Calu3 (cell line): ENCODE measurements at regions not wholly inside any gene's neighbourhood (a gene's known extent, or its start where the extent isn't known, plus 50 kb on each side); places are given as distances from the start of the nearest gene placed in this dataset.

ENCODE experiments used
- BruUV-seq: library from RNA; stranded (reverse); fragments of 400-500 nt; replicated peaks from 2 replicates; lab custom pipeline; 2021; lab: Mats Ljungman, UMichigan
- CTCF ChIA-PET: fragments of 300-600 bp; sonication (Branson Sonifier 250); formaldehyde crosslinking; loops from one replicate; lab custom pipeline; 2022; ENCODE audit warnings: antibody characterized with exemption; lab: Charles Lee
- DNase-seq: peaks from one replicate; pipeline ENCODE4 v3.0.0; 2022
- H3K27ac Mint-ChIP-seq: one replicate; pipeline ENCODE4 v1.8.0; 2022; ENCODE audit warnings: mixed read lengths; ENCODE audit not compliant: unreplicated experiment
- H3K27me3 Mint-ChIP-seq: one replicate; pipeline ENCODE4 v1.8.0; 2022; ENCODE audit warnings: mixed read lengths; ENCODE audit not compliant: unreplicated experiment
- H3K36me3 Mint-ChIP-seq: one replicate; pipeline ENCODE4 v1.8.0; 2022; ENCODE audit warnings: mild to moderate bottlenecking, moderate library complexity, mixed read lengths; ENCODE audit not compliant: insufficient read depth, unreplicated experiment
- H3K4me1 Mint-ChIP-seq: one replicate; pipeline ENCODE4 v1.8.0; 2022; ENCODE audit warnings: mild to moderate bottlenecking, low read depth, mixed read lengths; ENCODE audit not compliant: unreplicated experiment
- H3K4me3 Mint-ChIP-seq: one replicate; pipeline ENCODE4 v1.8.0; 2022; ENCODE audit warnings: mild to moderate bottlenecking, low read depth, moderate library complexity, mixed read lengths; ENCODE audit not compliant: unreplicated experiment
- H3K9me3 Mint-ChIP-seq: one replicate; pipeline ENCODE4 v1.8.0; 2022; ENCODE audit warnings: low read depth, mixed read lengths; ENCODE audit not compliant: unreplicated experiment
- intact Hi-C: fragments of 100-400 bp; cut with micrococcal nuclease; formaldehyde crosslinking; loops from one replicate; pipeline ENCODE4 v1.10.0; 2022; ENCODE audit not compliant: unreplicated experiment
- TF ChIP-seq, protein P1 (sequence below): fragments of 200-600 bp; IDR thresholded peaks from one replicate; pipeline ENCODE4 v1.8.0; 2022; ENCODE audit warnings: antibody characterized with exemption; ENCODE audit not compliant: unreplicated experiment

DNA sequence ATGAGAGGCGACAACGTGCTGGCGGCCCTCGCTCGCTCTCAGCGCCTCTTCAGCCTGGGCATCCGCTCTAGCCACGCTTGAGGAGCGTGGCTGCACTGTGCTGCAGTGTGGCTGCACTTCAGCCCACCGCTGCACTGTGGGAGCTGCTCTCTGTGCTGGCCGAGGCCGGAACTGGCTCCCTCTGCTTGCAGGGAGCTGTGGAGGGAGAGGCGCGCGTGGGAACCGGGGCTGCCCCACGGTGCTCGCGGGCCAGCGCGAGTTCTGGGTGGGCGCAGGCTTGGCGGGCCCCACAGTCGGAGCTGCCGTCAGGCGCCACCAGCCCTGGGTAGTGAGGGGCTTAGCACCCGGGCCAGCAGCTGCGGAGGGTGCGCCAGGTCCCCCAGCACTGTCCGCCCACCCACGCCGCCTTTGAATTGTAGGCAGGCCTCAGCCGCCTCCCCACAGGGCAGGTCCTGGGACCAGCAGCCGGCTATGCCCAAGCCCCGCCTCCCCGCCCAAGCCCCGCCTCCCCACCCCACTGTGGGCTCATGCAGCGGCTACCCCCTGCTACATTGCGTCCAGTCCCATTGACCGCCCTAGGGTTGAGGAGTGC, 974.2 kb downstream of the FSCB start:
- Mint-ChIP-seq H3K27ac (no peak overlapping the region), H3K36me3 (no peaks in the 10 kb centered on the region), H3K27me3 (no peaks in the 10 kb centered on the region), H3K4me3 (no peak overlapping the region), H3K4me1 (no peaks in the 10 kb centered on the region), H3K9me3 (peaks cover 10% of the 10 kb centered on the region)
- intact Hi-C loops, result no loop called here
- TF ChIP-seq, protein P1, sequence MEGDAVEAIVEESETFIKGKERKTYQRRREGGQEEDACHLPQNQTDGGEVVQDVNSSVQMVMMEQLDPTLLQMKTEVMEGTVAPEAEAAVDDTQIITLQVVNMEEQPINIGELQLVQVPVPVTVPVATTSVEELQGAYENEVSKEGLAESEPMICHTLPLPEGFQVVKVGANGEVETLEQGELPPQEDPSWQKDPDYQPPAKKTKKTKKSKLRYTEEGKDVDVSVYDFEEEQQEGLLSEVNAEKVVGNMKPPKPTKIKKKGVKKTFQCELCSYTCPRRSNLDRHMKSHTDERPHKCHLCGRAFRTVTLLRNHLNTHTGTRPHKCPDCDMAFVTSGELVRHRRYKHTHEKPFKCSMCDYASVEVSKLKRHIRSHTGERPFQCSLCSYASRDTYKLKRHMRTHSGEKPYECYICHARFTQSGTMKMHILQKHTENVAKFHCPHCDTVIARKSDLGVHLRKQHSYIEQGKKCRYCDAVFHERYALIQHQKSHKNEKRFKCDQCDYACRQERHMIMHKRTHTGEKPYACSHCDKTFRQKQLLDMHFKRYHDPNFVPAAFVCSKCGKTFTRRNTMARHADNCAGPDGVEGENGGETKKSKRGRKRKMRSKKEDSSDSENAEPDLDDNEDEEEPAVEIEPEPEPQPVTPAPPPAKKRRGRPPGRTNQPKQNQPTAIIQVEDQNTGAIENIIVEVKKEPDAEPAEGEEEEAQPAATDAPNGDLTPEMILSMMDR, result no peak
- CTCF ChIA-PET, result no interaction called here
- no peak for DNase-seq
- BruUV-seq, result no TSS peak

DNA sequence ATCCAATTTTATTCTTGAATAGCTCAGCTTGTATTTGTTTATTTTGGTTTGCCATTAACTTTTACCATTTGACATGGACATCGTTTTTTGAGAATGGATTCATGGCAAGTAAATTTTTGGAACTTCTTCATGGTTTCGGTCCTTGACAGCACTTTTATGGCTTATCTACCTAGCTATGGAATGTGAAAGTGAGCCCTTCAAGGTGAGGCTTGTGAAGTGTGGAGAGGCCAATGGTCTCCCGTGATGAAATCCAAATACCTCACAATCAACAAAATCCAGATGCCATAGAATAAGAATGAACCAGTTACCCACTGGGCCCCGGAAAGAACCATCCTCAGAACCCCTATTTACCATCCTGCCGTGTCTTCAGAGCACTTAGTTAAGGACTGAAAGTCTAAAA, 978.8 kb downstream of the FSCB start:
- Mint-ChIP-seq H3K27me3 (no peaks in the 10 kb centered on the region), H3K4me1 (no peaks in the 10 kb centered on the region), H3K27ac (no peak overlapping the region), H3K9me3 (no peaks in the 10 kb centered on the region), H3K36me3 (no peaks in the 10 kb centered on the region), H3K4me3 (no peak overlapping the region)
- TF ChIP-seq, protein P1, result no peak
- intact Hi-C loops, result no loop called here
- CTCF ChIA-PET, result no interaction called here
- DNase-seq, result no peak
- no TSS peak for BruUV-seq

DNA sequence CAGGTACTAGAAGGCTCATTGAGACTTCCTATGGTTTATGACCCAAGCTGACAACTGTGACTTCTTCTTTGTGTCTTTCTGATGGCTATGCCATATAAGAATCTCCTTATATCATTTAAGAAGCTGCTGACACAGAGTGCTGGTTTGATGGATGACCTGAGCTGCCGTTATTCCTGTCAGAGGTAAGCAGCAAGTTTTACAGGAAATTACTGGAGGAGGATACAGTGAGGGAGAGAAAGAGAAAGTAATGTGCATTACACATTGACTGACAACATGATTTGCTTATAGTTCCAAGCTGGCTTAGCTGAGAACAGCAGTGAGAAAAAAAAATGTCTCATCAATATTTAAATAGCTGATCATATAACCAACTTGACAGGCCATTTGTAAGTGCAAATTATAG, 981.4 kb downstream of the FSCB start:
- H3K27ac Mint-ChIP-seq, result no peak overlapping the region
- CTCF ChIA-PET, result no interaction called here
- H3K4me3 Mint-ChIP-seq, result no peak overlapping the region
- intact Hi-C loops, result no loop called here
- no peaks in the 10 kb centered on the region for H3K27me3 Mint-ChIP-seq
- H3K36me3 Mint-ChIP-seq, result no peaks in the 10 kb centered on the region
- H3K9me3 Mint-ChIP-seq, result no peaks in the 10 kb centered on the region
- TF ChIP-seq, protein P1, result no peak
- no peak for DNase-seq
- no TSS peak for BruUV-seq
- H3K4me1 Mint-ChIP-seq, result no peaks in the 10 kb centered on the region

DNA sequence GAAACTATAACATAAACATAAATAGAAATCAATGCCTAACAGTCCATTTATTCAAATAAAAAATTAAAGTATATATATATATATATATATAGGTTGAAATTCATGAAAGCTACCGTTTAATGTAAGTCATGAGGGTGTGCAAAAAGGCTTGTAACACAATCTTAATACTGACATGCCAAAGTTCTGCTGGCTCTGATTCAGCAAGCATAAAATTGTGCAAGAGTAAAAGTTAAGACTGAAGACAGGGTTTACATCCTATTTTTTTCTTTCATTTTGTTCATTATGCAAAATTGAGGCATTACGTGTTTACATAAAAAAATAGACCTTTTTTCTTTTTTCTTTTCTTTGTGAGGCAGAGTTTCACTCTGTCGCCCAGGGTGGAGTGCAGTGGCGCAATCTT, 984.2 kb downstream of the FSCB start:
- CTCF ChIA-PET, result no interaction called here
- BruUV-seq, result no TSS peak

More for the DNA sequence above, 984.2 kb downstream of the FSCB start:
- intact Hi-C loops, result no loop called here
- TF ChIP-seq, protein P1, result no peak
- Mint-ChIP-seq H3K4me3 (no peak overlapping the region), H3K4me1 (no peaks in the 10 kb centered on the region), H3K9me3 (peaks cover 7% of the 10 kb centered on the region), H3K27ac (no peak overlapping the region), H3K36me3 (no peaks in the 10 kb centered on the region), H3K27me3 (no peaks in the 10 kb centered on the region)
- DNase-seq, result no peak
